ENCODE measurements at regions not wholly inside any gene's neighbourhood (a gene's known extent, or its start where the extent isn't known, plus 50 kb on each side); places are given as distances from the start of the nearest gene placed in this dataset.

DNA sequence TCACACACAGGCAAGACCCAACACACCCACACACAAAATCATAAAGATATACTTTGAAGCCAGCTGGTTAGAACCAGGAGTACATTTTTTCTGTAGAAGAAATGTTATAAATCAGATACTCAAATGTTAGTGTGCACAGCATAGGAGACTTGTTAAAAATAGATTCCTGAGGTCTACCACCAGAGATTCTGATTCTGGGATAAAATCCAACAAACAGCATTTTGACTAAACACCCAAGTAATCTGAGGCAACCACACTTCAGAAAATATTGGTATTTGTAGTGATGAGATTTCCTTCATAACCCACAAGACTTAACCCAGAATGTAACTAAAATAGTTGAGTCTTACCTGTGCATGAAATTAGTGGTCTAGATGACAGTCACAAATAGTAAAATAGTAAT is 301.8 kb downstream of the HNRNPD start:
- DNase-seq, result no peak

DNA sequence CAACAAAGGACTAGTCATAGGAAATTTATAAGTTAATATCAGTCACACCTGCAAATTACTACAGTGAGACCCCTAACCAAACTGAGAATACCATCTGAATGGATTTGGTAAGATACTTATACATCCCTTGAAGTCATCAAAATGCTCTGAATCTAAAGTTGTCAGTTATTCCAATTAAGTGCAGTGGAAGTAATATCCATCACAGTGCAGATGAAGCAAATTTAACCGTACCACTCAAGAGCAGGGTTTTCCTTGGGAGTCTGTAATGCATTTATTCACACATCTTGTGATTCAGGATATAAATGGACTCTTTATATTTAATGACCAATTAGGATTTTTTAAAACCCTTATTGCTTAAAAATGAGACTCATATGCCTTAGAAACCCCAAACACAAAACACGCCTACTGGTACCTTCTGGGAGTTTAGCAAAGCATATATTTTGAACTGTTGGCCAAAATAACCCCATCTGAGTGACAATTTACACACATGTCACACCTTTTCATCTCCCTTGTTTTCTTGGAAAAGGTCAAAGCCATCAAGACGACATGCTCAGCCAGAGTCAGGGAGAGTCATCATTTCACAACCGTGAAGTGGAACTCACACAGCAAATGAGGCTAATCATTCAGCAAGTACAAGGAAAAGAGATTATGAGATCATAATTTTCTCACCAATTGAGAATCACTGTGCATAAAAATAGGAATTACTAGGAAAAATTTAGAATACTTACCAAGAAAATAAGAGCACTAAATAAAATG is 303.7 kb downstream of the HNRNPD start:
- DNase-seq, result no peak

DNA sequence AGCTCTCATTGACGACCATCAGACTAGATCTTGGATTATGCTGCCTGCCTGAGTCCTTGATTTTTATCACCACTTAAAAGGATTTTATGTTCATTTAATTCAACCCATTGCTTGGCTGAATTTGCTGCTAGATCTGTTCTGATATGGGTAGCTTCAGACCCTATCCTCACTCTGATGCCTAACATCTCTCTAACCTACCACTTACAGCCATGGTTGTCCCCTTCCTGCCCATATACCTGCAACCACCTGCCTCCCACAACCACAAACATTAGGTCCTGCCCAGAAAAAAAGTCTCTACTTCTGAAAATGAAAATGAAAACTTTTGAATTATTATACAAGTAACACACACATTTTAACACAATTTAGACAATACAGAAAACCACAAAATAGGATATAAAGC is 310.8 kb downstream of the HNRNPD start:
- DNase-seq, result no peak

DNA sequence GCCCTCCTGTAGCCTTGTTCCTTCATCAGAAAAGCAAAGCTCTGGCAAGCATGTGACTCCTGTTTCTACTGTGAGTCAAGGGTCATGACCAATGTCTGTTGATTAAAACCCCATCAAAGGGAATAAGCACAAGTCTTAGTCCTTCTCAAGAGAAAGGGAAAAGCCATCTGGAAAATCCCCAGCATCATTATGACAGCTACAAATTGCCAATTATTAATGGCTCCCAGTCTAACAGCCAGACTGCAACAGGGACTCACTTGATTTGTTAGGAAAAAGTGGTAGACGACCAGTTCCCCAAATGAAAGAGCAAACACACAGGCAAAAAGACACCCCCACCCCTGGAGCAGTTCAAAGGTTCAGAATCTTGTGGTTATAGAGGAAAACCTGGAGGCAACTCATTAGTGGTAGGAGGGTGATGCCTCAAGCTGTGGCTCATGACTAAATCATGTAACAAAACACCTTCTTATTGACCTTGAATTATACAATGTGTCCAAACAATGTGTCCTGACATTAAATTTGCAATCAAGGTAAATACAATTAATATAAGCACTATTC is 315.7 kb downstream of the HNRNPD start:
- no peak for DNase-seq

DNA sequence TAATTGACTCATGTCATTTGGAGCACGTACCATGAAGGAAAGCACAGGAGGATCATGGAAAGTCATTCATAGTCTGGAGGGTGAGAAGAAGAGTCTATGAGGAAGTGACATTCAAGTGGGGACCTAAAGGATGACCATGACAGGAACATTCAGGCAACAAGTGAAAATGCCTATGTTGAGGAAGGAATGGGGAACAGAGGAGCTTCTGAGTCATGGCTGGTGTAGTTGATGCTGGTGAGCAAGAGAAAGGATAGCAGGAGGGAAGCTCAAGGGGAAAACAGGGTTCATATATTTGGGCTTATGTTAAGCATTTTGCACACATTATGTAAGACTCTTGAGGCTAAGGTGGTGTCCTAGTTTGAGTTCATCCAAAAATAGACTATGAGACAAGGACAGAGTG is 318.6 kb downstream of the HNRNPD start:
- no peak for DNase-seq

DNA sequence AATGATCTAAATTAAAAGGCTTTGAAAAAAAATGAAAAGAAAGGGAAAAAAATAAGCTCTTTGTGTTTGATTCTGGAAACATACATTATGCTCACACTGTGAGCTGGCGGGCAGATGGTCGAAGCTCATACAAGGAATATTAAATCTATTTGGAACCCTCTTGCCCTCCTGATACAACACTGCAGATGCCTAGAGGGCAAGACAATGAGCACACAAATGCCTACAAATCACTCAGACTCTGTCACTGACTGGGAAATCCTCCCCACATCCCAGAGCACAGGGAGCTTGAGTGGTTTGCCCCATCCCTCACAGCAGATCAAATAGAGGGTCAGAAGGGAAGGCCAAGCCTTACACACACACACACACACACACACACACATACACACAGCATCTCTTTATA is 320.4 kb downstream of the HNRNPD start:
- DNase-seq, result no peak

DNA sequence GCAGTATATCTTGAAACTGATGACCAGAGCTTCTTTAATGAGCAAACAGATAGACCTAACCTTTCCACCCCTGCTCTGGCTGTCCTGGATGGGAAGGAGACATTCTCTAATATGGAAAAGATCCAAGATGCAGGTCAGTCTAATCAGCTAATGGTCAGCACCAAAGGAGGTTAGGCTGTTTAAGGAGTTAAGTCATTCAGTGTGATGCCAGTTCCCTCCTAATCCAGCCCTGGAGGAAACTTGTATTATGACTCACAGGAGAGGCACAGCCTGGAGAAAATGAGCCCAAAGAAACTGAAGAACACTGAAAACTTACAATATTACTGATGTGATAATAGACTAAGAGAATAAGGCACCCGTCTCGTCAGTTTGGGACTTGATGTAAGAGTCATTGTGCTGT is 323.0 kb downstream of the HNRNPD start:
- no peak for DNase-seq

DNA sequence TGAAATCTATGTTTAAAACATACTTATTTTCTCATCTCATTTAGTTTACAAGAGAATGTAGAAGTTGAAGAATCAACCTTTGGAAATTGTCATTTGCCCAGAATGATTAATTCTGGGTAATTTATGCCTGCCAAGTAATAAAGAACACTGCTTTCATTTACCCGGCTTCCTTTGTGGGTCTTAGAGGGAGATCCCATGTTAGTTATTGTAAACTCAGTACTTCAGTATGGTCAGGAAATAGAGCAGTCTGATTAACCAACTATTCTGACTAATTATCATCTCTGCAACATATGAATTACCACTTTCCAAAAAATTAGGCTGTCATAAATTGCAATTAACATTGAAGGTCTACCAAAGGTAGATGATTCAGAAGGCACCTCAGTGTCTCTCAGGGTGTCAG is 324.5 kb downstream of the HNRNPD start:
- DNase-seq, result no peak

DNA sequence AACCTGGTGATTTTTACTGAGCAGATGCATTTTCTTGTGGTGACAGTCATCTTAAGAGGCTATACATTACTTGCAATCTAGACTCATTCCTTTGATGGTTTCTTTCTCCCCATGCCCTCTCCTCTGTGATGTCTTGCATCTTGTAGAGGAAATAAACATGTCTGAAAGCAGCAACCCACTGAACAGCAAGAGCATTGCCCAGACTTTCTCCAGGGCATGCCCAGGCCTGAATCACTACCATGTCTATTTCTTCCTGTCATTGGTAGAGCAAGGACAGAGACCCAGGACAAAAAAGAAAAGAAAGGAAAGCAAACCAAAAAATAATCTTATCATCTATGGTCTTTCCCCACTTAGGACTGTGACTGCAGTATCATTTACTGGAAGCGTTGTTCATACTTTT is 326.1 kb downstream of the HNRNPD start:
- no peak for DNase-seq

DNA sequence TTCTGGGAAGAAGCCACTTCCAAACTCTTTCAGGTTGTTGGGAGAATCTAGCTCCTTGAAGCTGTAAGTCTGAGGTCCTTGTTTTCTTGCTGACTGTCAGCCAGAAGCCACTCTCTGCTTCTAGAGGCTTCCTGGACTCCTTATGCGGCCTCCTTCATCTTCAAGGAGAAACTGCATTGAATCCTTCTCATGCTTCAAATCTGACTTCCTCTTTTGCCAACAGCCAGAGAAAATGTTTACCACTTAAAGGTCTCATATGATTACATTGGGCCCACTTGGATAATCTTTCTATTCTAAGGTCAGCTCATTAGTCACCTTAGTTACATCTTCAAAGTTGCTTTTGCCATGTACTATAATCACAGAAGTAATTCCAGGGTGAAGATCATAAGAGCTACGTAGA is 327.0 kb downstream of the HNRNPD start:
- DNase-seq, result no peak

DNA sequence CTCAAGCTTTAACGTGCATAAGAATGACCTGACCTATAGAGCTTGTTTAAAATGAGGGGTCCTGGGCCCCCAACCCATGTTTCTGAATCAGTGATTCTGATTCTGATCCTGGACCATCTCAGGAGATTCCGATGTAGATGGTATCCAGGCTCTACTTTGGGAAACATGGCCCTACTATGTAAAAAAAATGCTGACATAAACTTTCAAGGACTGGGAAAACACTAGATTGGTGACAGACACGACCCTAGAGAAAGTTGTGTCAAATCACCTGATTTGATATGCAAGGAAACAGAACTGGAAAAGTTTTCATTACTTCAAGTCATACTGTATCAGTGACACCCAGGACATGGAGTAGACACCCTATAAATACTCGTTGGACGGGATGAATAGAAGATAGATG is 328.5 kb downstream of the HNRNPD start:
- no peak for DNase-seq

DNA sequence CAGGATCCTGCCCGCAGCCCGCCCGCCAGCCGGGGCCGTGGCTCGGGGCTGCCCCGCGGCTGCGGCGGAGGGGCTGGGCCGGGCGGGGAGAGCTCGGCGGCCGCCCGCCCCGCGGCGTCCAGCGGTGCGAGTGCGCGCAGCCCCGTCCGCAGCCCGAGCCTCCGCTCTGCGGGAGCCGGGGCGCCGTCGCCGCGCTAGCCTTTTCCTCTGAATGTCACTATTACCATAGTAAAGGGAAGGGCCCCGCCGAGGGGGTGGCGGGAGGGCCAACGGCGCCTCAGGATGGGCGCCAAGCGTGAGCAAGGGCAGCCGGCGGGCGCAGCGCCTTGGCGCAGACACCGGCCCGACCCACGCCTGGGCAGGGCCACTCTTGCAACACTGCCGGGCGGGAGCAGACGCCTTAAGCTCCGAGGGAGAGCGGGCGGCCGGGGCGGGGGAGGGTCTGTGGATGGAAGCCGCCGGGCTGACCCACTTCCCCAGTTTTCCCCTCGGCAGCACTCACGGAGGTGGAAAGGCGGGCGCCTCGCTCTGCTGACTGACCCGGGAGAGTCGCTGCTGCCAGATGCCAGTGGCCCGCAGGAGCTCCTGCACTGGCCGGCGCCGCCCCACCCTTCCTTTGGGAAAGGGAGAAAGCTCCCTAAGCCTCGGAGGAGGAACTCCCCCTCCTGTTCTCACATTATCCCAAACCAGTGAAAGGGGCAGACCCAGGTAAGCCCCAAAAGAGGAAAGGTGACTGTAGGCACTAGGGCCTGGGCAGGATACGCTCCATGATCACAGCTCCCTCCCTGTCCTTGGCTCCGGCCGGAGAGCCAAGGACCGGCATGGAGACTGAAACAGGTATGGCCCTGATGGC is 329.4 kb downstream of the HNRNPD start:
- DNase-seq, result peak; percentile 3

DNA sequence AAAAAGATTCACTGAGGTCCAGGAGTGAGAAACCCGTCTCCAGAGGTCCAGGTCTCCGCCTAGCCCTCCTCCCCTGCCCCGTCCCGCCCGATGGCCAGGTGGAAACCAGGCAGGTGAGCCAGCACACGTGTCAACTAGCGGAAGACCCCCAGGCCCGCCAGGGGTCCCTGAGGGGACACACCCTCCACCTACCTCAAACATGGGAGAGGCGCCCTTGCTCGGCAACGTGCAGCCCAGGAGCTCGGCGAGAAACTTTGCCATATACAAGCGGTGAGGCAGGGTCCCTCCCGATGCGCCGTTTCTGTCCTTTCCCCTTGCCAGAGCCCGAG is 330.0 kb downstream of the HNRNPD start:
- DNase-seq, result no peak

DNA sequence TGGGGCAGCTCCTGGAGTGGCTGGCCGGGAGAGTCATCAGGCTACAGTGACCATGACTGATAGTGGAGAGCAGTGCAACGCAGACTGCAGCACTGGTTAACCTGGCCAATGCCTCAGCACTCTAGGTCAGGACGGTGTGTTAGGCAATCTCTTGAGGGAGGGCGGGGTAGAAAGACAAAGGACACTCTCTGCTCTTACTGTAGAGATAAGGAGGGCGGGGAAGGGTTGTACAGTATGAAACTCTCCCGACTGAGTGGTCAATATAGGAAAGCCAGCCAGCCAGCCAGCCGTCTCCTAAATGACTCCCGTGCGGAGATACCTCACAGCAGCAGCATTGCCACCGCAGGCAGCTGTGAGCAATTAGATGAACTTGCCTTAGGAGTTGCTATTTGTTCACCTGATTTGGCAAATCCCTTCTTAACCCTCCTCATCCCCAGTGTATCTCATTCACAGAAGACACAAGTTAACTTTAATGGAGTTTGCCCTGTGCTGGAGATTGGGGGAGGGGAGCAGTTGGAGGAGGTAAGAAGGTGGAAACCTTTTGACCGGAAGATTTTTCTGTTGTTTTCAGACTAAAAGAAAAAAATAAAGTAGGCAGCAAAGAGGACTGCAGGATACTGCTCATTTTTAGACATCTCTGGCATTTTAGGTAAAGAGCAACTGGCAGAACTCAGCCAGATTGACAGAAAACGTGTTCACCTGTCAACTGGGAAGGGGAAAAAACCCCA is 330.5 kb downstream of the HNRNPD start:
- DNase-seq, result no peak

DNA sequence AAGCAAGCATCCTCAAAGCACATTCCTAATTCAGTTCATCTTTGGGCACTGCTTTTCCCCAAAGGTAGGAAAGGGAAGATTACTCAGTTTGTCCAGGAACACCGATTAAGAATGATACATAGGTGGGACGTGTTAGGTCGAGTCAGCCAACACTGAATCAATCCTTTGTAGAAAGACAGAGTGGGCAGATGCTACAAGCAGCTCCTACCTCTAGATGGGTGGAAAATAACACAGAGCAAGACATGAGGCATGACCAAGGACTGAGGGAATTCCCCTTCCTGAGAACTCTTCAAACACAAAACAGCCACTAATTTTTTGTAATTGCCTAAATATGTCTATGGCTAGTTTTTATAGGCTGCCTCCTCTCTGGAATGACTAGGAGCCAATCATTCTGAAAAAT is 331.7 kb downstream of the HNRNPD start:
- no peak for DNase-seq

DNA sequence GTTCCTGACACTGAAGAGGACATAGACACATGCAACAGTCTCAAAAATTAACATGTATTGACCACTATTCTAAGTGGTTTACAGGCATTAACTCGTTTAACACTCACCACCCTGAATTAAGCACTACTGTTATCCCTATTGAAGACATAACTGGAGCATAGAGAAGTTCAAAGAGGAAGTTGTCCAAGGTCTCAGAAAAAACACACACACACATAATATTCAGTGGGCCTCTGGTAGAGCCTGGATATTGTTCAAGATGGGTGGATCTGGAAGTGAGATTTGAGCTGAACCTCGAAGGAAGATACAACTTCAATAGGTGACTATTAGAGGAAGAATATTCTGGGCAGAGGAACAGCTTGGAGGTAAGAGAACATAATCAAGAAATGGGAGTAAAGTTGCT is 334.9 kb downstream of the HNRNPD start:
- DNase-seq, result no peak

DNA sequence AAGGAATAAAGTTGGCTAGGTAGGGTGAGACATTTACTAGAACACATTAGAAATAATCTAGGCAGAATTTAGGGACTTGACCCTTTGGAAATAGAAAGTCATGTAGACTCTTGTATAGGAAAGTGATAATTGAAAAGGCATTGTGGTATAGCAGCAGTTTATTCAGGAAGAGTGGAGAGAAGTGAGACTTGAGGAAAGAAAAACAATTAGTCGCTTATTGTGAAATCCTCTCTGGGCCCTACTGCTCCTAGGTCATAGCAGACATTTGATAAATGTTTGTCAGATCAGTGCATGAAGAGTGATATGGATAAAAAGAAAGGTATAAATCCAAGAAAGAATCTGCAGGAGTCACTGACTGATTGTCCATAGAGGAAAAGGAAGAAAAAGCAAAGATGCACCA is 337.6 kb downstream of the HNRNPD start:
- DNase-seq, result no peak

DNA sequence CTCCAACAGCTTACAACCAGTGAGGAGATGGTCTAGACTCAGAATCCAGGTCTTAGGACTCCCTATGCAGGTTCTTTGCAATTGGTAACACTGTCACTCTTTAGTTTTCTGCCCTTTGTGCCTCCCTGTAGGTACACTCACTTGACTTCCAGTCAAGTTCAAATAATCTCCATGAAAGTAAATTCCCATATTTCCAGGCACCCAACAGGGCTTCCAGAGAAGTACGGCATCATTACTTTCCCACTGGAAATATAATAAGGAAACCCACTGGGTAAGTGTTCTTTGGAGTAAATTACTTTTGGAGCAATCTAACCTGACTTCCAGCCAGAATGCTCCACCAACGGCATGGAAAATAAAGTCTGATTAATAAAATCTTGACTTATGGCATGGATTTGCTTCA is 338.9 kb downstream of the HNRNPD start:
- DNase-seq, result no peak

DNA sequence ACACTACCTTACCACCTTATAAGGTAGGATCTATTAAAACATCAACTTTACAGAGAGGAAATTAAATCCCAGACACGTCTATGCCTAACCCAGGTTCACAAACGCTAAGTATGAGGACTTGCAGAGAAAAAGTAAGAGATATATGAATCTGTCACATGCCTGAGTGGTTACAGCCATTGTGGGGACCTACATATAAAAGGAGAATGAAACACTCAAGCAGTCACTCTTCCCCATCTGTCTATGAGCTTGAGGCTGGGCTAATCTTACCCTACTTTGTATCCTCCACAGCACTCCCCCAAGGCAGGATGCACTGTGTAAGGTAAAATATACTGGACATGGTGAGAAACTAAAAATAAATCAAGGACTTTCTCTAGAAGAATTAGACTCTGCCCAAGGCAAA is 339.9 kb downstream of the HNRNPD start:
- no peak for DNase-seq

DNA sequence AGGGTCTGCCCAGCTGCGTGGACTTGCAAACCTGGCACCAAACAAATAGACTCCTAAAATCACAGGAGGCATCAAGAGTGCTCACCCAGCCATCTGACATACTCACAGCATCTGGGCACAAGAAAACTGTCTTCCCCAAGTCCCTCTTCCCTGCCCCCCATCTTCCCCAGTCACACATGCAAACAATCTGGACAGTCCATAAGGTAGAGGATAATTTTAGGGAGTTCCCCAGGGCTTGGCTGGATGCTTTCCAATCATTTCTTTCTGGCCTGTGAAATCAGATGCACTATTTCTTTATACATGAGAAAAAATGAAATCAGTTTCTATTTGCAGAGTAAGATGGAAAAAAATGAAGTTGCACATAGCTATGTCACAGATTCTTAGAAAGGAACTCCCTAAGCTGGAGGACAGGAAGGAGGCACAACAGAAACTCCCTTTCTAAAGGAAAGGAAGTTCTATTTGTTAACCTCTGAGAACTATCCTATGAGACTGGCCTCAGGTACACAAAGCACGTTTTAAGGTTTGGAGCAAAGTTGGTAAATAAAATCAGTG is 342.3 kb downstream of the HNRNPD start:
- DNase-seq, result no peak

DNA sequence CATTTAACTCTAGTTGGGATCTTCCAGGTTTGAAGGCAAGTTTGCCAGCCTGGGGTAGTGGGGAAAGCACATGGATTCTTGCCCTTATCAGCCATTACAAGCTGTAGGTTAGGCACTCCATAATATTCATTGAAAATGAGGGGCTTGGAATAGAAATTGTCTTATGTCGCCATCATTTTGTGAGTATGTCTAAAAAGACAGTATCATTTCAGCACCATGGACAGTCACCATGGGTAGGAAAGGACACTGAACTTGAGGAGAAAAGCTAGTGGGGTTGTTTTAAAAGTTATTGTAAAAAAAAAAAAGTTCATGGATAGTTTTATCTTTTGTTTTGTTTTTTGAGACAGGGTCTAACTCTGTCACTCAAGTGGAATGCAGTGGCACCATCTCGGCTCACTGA is 356.1 kb downstream of the HNRNPD start:
- no peak for DNase-seq

DNA sequence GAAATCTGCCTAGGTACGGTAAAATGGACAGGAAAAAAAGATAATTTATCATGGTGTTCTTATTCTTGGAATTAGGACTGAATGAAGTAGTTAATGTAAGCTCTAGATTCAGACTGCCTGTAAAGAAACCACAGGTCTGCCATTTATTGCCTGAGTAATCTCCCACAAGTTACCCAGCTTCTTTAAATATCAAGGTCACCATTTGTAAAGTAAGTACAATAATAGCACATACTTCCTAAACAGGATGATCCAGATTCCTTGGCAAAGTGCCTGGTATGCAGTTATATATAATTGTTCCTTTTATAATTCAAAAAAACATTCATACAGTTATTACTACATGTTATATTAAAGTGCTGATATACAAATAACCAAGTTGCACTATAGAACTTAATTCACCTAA is 368.6 kb downstream of the HNRNPD start:
- DNase-seq, result no peak

DNA sequence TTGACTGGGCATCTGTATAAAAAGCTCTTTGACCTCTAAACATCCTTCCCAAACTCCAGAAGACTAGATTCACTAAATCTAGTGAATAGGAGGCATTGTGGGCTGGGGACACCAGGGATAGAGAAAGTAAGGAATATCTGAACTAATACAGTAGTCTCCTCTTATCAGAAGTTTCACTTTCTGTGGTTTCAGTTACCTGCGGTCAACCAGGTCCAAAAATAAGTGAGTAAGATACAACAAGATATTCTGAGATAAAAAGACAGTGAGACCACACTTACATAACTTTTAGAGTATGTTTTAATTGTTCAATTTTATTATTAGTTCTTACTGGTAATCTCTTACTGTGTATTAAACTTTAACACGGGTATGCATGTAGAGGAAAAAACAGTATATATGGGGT is 376.5 kb downstream of the HNRNPD start:
- DNase-seq, result no peak

Measured in CD4-positive, alpha-beta T cell treated with Interleukin-17A for 4 hours (primary cell).